ENCODE measurements at regions not wholly inside any gene's neighbourhood (a gene's known extent, or its start where the extent isn't known, plus 50 kb on each side); places are given as distances from the start of the nearest gene placed in this dataset.

DNA sequence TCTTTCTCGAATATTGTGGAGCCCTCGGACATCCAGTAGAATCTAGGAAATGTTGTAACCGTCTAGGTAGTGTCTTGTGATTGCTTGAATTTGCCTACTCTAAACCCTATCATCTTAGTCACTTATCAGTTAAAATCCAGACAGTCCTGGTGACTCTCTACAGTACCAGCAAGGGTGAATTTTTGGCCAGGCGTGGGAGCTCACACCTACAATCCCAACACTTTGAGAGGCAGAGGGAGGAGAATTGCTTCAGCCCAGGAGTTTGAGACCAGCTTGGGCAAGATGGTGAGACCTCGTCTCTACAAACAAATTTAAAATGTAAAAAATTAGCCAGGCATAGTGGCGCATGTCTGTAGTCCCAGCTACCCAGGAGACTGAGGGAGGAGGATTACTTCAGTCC is 230.9 kb downstream of the CHRM3 start:
- no peak overlapping the region for H3K4me3 ChIP-seq
- no peak overlapping the region for H3K27ac ChIP-seq
- H3K9me3 ChIP-seq = no peaks in the 10 kb centered on the region
- intact Hi-C loops (cut with DNase I) = no loop called here
- TF ChIP-seq POLR2A (IDR thresholded peaks at IDR 0.05) = no peak
- TF ChIP-seq, protein P1, sequence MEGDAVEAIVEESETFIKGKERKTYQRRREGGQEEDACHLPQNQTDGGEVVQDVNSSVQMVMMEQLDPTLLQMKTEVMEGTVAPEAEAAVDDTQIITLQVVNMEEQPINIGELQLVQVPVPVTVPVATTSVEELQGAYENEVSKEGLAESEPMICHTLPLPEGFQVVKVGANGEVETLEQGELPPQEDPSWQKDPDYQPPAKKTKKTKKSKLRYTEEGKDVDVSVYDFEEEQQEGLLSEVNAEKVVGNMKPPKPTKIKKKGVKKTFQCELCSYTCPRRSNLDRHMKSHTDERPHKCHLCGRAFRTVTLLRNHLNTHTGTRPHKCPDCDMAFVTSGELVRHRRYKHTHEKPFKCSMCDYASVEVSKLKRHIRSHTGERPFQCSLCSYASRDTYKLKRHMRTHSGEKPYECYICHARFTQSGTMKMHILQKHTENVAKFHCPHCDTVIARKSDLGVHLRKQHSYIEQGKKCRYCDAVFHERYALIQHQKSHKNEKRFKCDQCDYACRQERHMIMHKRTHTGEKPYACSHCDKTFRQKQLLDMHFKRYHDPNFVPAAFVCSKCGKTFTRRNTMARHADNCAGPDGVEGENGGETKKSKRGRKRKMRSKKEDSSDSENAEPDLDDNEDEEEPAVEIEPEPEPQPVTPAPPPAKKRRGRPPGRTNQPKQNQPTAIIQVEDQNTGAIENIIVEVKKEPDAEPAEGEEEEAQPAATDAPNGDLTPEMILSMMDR (IDR thresholded peaks at IDR 0.05) = no peak
- ATAC-seq (no peak), DNase-seq (no peak)
- H3K4me1 ChIP-seq = peaks cover 14% of the 10 kb centered on the region
- no peaks in the 10 kb centered on the region for H3K27me3 ChIP-seq
- H3K36me3 ChIP-seq (replicated peaks in 1 of 2; ENCODE audit: insufficient read depth in 1 of 2, low read depth in 2 of 2) = no peaks in the 10 kb centered on the region
- 84% methylated on average over 6 of the region's 6 CpGs for WGBS, 2 donors

DNA sequence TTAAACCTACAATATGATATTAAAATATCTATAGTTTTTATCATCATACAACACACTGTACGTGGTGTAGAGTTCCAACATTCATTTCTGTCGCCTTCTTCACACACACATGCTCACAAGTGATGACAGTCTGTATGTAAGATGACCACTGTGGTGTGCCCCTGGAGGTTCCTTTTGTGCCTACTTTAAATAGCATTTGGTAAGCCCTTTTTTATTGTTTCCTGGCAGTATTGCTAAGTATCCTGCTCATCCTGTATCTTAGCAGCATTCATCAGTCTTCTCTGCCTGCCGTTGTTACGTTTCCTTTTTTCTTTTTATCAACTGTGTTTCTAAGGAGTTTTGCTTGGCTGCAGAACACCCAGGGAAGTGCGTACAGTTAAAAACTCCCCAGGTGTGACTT is 231.4 kb downstream of the CHRM3 start:
- no peak for DNase-seq
- WGBS, 2 donors = 58 to 59% methylated on average over 5 of the region's 5 CpGs
- no peak for ATAC-seq
- Histone ChIP-seq H3K4me1 (peaks cover 14% of the 10 kb centered on the region), H3K27ac (no peak overlapping the region), H3K36me3 (replicated peaks in 1 of 2; ENCODE audit: insufficient read depth in 1 of 2, low read depth in 2 of 2) (no peaks in the 10 kb centered on the region), H3K9me3 (no peaks in the 10 kb centered on the region), H3K27me3 (no peaks in the 10 kb centered on the region), H3K4me3 (no peak overlapping the region)
- TF ChIP-seq POLR2A (IDR thresholded peaks at IDR 0.05) = no peak
- TF ChIP-seq, protein P1 (IDR thresholded peaks at IDR 0.05) = no peak
- intact Hi-C loops (cut with DNase I) = no loop called here

DNA sequence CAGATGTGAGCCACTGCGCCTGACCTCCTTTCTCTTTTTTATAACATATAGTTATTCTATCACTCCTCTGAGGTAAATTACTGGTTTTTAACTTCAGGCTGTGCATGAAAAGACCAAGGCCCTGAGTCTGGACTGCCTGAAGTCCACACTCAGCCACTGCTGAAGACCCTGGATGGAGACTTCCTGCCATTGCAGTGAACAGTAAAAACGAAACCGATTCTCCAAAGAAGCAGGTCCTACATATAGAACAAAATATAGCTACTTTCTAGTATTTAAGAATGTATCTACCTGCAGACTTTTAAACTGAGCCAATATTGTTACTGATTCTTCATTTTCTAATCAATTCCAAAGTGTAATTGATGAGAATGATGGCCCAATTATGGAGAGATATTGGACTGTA is 232.8 kb downstream of the CHRM3 start:
- Histone ChIP-seq H3K4me3 (no peak overlapping the region), H3K9me3 (no peaks in the 10 kb centered on the region), H3K27me3 (no peaks in the 10 kb centered on the region), H3K27ac (no peak overlapping the region), H3K4me1 (peaks cover 14% of the 10 kb centered on the region), H3K36me3 (replicated peaks in 1 of 2; ENCODE audit: insufficient read depth in 1 of 2, low read depth in 2 of 2) (no peaks in the 10 kb centered on the region)
- no peak for TF ChIP-seq POLR2A (IDR thresholded peaks at IDR 0.05)
- TF ChIP-seq, protein P1 (IDR thresholded peaks at IDR 0.05) = no peak
- ATAC-seq = no peak
- no peak for DNase-seq
- intact Hi-C loops (cut with DNase I) = no loop called here
- WGBS, 2 donors = 92 to 93% methylated on average over 3 of the region's 3 CpGs

DNA sequence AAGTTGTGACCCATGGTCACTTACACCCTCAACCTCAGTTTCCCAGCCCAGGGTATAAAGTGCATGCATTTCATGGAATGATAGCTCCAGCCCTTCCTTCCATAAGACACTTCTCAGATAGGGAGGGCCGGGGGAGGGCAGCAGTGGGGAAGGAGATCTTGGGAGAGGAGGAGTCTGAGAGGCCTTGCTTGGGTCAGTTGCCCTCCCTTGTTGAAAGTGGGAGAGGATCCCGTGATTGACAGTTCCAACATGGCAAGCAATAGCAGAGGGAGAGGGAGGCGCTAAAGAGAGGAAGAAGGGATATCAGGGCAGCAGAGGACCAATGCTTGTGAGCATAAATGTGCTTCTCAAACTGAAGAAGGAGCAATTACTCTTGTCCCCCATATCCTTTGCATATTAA is 244.4 kb downstream of the CHRM3 start:
- no peak for DNase-seq

DNA sequence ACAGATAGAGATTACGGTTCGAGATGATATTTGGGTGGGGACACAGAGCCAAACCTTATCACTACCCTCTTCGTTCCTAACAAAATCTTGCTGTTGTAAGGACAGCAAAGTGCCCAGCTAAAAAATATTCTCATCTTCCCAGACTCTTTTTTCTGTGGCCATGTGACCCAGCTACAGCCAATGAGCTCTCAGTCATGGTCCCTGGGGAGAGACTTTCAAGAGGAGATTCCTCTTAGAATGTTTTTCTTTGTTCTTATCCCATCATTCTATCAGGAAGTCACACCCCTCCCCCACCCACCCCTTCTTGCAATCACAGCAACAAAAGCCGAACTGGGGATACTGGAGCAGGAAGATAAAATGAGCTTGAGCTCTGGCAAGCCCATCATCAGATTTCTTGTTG is 247.1 kb downstream of the CHRM3 start:
- H3K4me1 ChIP-seq = no peaks in the 10 kb centered on the region
- H3K27me3 ChIP-seq = no peaks in the 10 kb centered on the region
- H3K27ac ChIP-seq = no peak overlapping the region
- no peaks in the 10 kb centered on the region for H3K36me3 ChIP-seq (replicated peaks in 1 of 2; ENCODE audit: insufficient read depth in 1 of 2, low read depth in 2 of 2)
- intact Hi-C loops (cut with DNase I) = no loop called here
- ATAC-seq = no peak
- TF ChIP-seq, protein P1 (IDR thresholded peaks at IDR 0.05) = no peak
- no peak for TF ChIP-seq POLR2A (IDR thresholded peaks at IDR 0.05)
- WGBS, 2 donors = 89% methylated on average over 4 of the region's 4 CpGs
- H3K9me3 ChIP-seq = no peaks in the 10 kb centered on the region
- no peak for DNase-seq
- H3K4me3 ChIP-seq = no peak overlapping the region

More for the DNA sequence above, 244.4 kb downstream of the CHRM3 start:
- Histone ChIP-seq H3K9me3 (no peaks in the 10 kb centered on the region), H3K4me3 (no peak overlapping the region), H3K4me1 (no peaks in the 10 kb centered on the region), H3K27ac (no peak overlapping the region), H3K36me3 (replicated peaks in 1 of 2; ENCODE audit: insufficient read depth in 1 of 2, low read depth in 2 of 2) (no peaks in the 10 kb centered on the region), H3K27me3 (no peaks in the 10 kb centered on the region)
- WGBS, 2 donors = 86 to 87% methylated on average over 3 of the region's 3 CpGs
- TF ChIP-seq, protein P1 (IDR thresholded peaks at IDR 0.05) = no peak
- TF ChIP-seq POLR2A (IDR thresholded peaks at IDR 0.05) = no peak
- no peak for ATAC-seq
- intact Hi-C loops (cut with DNase I) = no loop called here
